Glutamatergic neuron (in vitro differentiated cells): ENCODE measurements at regions not wholly inside any gene's neighbourhood (a gene's known extent, or its start where the extent isn't known, plus 50 kb on each side); places are given as distances from the start of the nearest gene placed in this dataset.

Experiments
- DNase-seq: peaks from one replicate; pipeline ENCODE4 v3.0.0; 2022
- H3K27ac Mint-ChIP-seq: one replicate; pipeline ENCODE4 v1.8.0; 2020; ENCODE audit warnings: mild to moderate bottlenecking, mixed read lengths, inconsistent platforms; ENCODE audit not compliant: unreplicated experiment
- H3K27me3 Mint-ChIP-seq: one replicate; pipeline ENCODE4 v1.8.0; 2020; ENCODE audit warnings: mild to moderate bottlenecking, moderate library complexity, mixed read lengths, inconsistent platforms; ENCODE audit not compliant: unreplicated experiment
- H3K36me3 Mint-ChIP-seq: one replicate; pipeline ENCODE4 v1.8.0; 2020; ENCODE audit warnings: mild to moderate bottlenecking, mixed read lengths, inconsistent platforms; ENCODE audit not compliant: unreplicated experiment
- H3K4me1 Mint-ChIP-seq: one replicate; pipeline ENCODE4 v1.8.0; 2020; ENCODE audit warnings: mild to moderate bottlenecking, low read depth, mixed read lengths, inconsistent platforms; ENCODE audit not compliant: unreplicated experiment
- H3K4me3 Mint-ChIP-seq: one replicate; pipeline ENCODE4 v1.8.0; 2020; ENCODE audit warnings: mild to moderate bottlenecking, mixed read lengths, inconsistent platforms; ENCODE audit not compliant: unreplicated experiment
- H3K9me3 Mint-ChIP-seq: one replicate; pipeline ENCODE4 v1.8.0; 2020; ENCODE audit warnings: mild to moderate bottlenecking, moderate library complexity, mixed read lengths, inconsistent platforms; ENCODE audit not compliant: unreplicated experiment
- CTCF ChIP-seq: fragments of 200-600 bp; sonication (generic); IDR thresholded peaks from one replicate; pipeline ENCODE4 v1.5.0; 2021; ENCODE audit not compliant: partially characterized antibody, unreplicated experiment

- H3K27ac Mint-ChIP-seq: no peak overlapping the region
- TF ChIP-seq CTCF: no peak
Observed at GRCh38 chr6:68339488-68340131, 295.5 kb upstream of the ADGRB3 start.

GRCh38 chr6:68333442-68333841 lies 301.6 kb upstream of the ADGRB3 start:
- Mint-ChIP-seq H3K4me3 (no peak overlapping the region), H3K27me3 (no peaks in the 10 kb centered on the region), H3K9me3 (no peaks in the 10 kb centered on the region), H3K4me1 (no peaks in the 10 kb centered on the region), H3K27ac (no peak overlapping the region), H3K36me3 (no peaks in the 10 kb centered on the region)
- no peak for TF ChIP-seq CTCF
- no peak for DNase-seq

More at GRCh38 chr6:68339488-68340131, 295.5 kb upstream of the ADGRB3 start:
- Mint-ChIP-seq H3K4me3 (no peak overlapping the region), H3K27me3 (no peaks in the 10 kb centered on the region), H3K9me3 (no peaks in the 10 kb centered on the region), H3K4me1 (no peaks in the 10 kb centered on the region), H3K36me3 (no peaks in the 10 kb centered on the region)
- no peak for DNase-seq

GRCh38 chr6:68328156-68328555 lies 306.9 kb upstream of the ADGRB3 start:
- Mint-ChIP-seq H3K4me3 (no peak overlapping the region), H3K27me3 (no peaks in the 10 kb centered on the region), H3K4me1 (no peaks in the 10 kb centered on the region), H3K9me3 (no peaks in the 10 kb centered on the region), H3K27ac (no peak overlapping the region), H3K36me3 (no peaks in the 10 kb centered on the region)
- no peak for TF ChIP-seq CTCF
- no peak for DNase-seq

DNA sequence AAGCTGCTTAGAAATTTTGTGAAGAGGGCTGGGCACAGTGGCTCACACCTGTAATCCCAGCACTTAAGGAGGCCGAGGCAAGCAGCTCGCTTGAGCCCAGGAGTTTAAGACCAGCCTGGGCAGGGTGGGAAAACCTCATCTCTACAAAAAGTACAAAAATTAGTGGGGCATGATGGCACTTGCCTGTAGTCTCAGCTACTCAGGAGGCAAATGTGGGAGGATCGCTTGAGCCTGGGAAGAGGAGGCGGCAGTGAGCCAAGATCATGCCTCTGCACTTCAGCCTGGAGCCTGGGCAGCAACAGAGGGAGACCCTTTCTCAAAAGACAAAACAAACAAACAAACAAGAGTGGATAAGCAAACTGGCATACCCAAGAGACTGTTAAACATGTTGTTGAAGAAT lies 308.3 kb upstream of the ADGRB3 start:
- TF ChIP-seq CTCF: no peak
- Mint-ChIP-seq H3K36me3 (no peaks in the 10 kb centered on the region), H3K27ac (no peak overlapping the region), H3K27me3 (no peaks in the 10 kb centered on the region), H3K9me3 (no peaks in the 10 kb centered on the region), H3K4me1 (no peaks in the 10 kb centered on the region), H3K4me3 (no peak overlapping the region)
- DNase-seq: peak; percentile 11

GRCh38 chr6:68317366-68317765 lies 317.7 kb upstream of the ADGRB3 start:
- DNase-seq: no peak
- H3K4me3 Mint-ChIP-seq: no peak overlapping the region
- H3K36me3 Mint-ChIP-seq: no peaks in the 10 kb centered on the region
- no peaks in the 10 kb centered on the region for H3K27me3 Mint-ChIP-seq
- H3K9me3 Mint-ChIP-seq: no peaks in the 10 kb centered on the region
- no peaks in the 10 kb centered on the region for H3K4me1 Mint-ChIP-seq
- no peak overlapping the region for H3K27ac Mint-ChIP-seq
- TF ChIP-seq CTCF: no peak
